ENCODE measurements at regions not wholly inside any gene's neighbourhood (a gene's known extent, or its start where the extent isn't known, plus 50 kb on each side); places are given as distances from the start of the nearest gene placed in this dataset.

GRCh38 chr6:91407706-91408105 lies 820.8 kb upstream of the MAP3K7 start:
- TF ChIP-seq POLR2AphosphoS5 (IDR thresholded peaks at IDR 0.05) (no peak), POLR2A (IDR thresholded peaks at IDR 0.05) (no peak)
- TF ChIP-seq, protein P1, sequence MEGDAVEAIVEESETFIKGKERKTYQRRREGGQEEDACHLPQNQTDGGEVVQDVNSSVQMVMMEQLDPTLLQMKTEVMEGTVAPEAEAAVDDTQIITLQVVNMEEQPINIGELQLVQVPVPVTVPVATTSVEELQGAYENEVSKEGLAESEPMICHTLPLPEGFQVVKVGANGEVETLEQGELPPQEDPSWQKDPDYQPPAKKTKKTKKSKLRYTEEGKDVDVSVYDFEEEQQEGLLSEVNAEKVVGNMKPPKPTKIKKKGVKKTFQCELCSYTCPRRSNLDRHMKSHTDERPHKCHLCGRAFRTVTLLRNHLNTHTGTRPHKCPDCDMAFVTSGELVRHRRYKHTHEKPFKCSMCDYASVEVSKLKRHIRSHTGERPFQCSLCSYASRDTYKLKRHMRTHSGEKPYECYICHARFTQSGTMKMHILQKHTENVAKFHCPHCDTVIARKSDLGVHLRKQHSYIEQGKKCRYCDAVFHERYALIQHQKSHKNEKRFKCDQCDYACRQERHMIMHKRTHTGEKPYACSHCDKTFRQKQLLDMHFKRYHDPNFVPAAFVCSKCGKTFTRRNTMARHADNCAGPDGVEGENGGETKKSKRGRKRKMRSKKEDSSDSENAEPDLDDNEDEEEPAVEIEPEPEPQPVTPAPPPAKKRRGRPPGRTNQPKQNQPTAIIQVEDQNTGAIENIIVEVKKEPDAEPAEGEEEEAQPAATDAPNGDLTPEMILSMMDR (IDR thresholded peaks at IDR 0.05) = no peak

All from breast epithelium (tissue), 3 donors.